WTC11 (cell line): ENCODE measurements at regions not wholly inside any gene's neighbourhood (a gene's known extent, or its start where the extent isn't known, plus 50 kb on each side); places are given as distances from the start of the nearest gene placed in this dataset.

Source experiments
- ATAC-seq: fragments of 200-7000 bp; cut with Tn5 transposase; 2 replicates; pipeline ENCODE4 v1.10.0; 2021; ENCODE audit warnings: mild to moderate bottlenecking, moderate library complexity
- CTCF ChIA-PET: fragments of 300-600 bp; sonication (Branson Sonifier 250); formaldehyde crosslinking; loops from one replicate; lab custom pipeline; 2021; ENCODE audit warnings: antibody characterized with exemption; lab: Charles Lee
- POLR2A ChIA-PET: fragments of 350-600 bp; sonication (Branson Sonifier 250); formaldehyde crosslinking; loops from one replicate; lab custom pipeline; 2021; ENCODE audit warnings: antibody characterized with exemption; lab: Charles Lee
- DNase-seq: peaks from one replicate; pipeline ENCODE4 v3.0.0; 2021; ENCODE audit warnings: low spot score
- H3K27ac Mint-ChIP-seq: 2 replicates; pipeline ENCODE4 v1.8.0; 2021; ENCODE audit warnings: mixed read lengths
- H3K27me3 Mint-ChIP-seq: 2 replicates; pipeline ENCODE4 v1.8.0; 2021; ENCODE audit warnings: low read depth, mild to moderate bottlenecking, moderate library complexity, mixed read lengths
- H3K36me3 Mint-ChIP-seq: 2 replicates; pipeline ENCODE4 v1.8.0; 2021; ENCODE audit warnings: mixed read lengths
- H3K4me1 Mint-ChIP-seq: 2 replicates; pipeline ENCODE4 v1.8.0; 2022; ENCODE audit warnings: mixed read lengths
- H3K4me3 Mint-ChIP-seq: 2 replicates; pipeline ENCODE4 v1.8.0; 2021; ENCODE audit warnings: mild to moderate bottlenecking, moderate library complexity, mixed read lengths
- H3K9me3 Mint-ChIP-seq: 2 replicates; pipeline ENCODE4 v1.8.0; 2021; ENCODE audit warnings: mixed read lengths
- AFF4 ChIP-seq: sonication (generic); formaldehyde crosslinking; IDR thresholded peaks from 2 replicates; pipeline ENCODE4 v1.8.1; 2023; ENCODE audit warnings: mild to moderate bottlenecking, missing genetic modification reagents, borderline replicate concordance
- AR ChIP-seq: fragments of 250-450 bp; sonication (Bioruptor Pico); IDR thresholded peaks from 2 replicates; pipeline ENCODE4 v1.9.0; 2021; ENCODE audit warnings: mild to moderate bottlenecking
- OVOL2 ChIP-seq: fragments of 250-450 bp; sonication (Bioruptor Pico); IDR thresholded peaks from 2 replicates; pipeline ENCODE4 v1.9.0; 2021; ENCODE audit warnings: mild to moderate bottlenecking, borderline replicate concordance
- PREB ChIP-seq: sonication (generic); formaldehyde crosslinking; IDR thresholded peaks from 2 replicates; pipeline ENCODE4 v1.8.1; 2022; ENCODE audit warnings: mild to moderate bottlenecking, missing genetic modification reagents, moderate library complexity, borderline replicate concordance
- SMAD3 ChIP-seq: sonication (generic); formaldehyde crosslinking; IDR thresholded peaks from 2 replicates; pipeline ENCODE4 v1.8.0; 2022; ENCODE audit warnings: missing genetic modification reagents, mild to moderate bottlenecking, borderline replicate concordance
- SP1 ChIP-seq: sonication (generic); formaldehyde crosslinking; conservative IDR thresholded peaks from 2 replicates; pipeline ENCODE4 v1.8.1; 2022; ENCODE audit warnings: missing genetic modification reagents
- ZNF281 ChIP-seq: sonication (generic); formaldehyde crosslinking; IDR thresholded peaks from 2 replicates; pipeline ENCODE4 v1.8.0; 2023; ENCODE audit warnings: mild to moderate bottlenecking, missing genetic modification reagents
- TF ChIP-seq, protein P1 (sequence below): sonication (generic); formaldehyde crosslinking; IDR thresholded peaks from 2 replicates; pipeline ENCODE4 v1.8.0; 2023; ENCODE audit warnings: missing genetic modification reagents, mild to moderate bottlenecking, borderline replicate concordance

DNA sequence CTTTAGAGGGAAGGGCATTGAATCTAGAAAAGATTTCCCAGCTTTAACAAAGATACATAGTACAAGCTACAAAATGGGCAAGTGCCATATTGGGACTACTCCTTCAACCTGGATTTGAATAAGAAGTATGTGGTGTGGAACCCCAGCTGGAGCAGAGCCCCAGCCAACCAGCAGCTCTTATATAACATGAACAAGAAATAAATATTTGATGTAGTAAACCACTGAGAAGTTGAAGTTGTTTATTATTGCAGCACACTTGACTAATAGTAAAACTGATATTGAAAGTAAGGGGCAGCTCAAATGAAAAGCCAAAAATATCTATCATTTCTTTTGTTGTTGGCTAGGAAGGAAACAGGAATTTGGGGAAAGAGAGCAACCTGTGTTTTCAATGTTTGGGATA lies 701.8 kb downstream of the TMTC2 start:
- CTCF ChIA-PET, result no interaction called here
- H3K27ac Mint-ChIP-seq, result no peak overlapping the region
- TF ChIP-seq SP1 (CRISPR knock-in tag) (no peak), OVOL2 (no peak), SMAD3 (CRISPR knock-in tag) (no peak), PREB (CRISPR knock-in tag) (no peak), AFF4 (CRISPR knock-in tag) (no peak), ZNF281 (CRISPR knock-in tag) (no peak), AR (CRISPR knock-in tag) (no peak)
- TF ChIP-seq, protein P1, sequence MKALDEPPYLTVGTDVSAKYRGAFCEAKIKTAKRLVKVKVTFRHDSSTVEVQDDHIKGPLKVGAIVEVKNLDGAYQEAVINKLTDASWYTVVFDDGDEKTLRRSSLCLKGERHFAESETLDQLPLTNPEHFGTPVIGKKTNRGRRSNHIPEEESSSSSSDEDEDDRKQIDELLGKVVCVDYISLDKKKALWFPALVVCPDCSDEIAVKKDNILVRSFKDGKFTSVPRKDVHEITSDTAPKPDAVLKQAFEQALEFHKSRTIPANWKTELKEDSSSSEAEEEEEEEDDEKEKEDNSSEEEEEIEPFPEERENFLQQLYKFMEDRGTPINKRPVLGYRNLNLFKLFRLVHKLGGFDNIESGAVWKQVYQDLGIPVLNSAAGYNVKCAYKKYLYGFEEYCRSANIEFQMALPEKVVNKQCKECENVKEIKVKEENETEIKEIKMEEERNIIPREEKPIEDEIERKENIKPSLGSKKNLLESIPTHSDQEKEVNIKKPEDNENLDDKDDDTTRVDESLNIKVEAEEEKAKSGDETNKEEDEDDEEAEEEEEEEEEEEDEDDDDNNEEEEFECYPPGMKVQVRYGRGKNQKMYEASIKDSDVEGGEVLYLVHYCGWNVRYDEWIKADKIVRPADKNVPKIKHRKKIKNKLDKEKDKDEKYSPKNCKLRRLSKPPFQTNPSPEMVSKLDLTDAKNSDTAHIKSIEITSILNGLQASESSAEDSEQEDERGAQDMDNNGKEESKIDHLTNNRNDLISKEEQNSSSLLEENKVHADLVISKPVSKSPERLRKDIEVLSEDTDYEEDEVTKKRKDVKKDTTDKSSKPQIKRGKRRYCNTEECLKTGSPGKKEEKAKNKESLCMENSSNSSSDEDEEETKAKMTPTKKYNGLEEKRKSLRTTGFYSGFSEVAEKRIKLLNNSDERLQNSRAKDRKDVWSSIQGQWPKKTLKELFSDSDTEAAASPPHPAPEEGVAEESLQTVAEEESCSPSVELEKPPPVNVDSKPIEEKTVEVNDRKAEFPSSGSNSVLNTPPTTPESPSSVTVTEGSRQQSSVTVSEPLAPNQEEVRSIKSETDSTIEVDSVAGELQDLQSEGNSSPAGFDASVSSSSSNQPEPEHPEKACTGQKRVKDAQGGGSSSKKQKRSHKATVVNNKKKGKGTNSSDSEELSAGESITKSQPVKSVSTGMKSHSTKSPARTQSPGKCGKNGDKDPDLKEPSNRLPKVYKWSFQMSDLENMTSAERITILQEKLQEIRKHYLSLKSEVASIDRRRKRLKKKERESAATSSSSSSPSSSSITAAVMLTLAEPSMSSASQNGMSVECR, result no peak
- no peaks in the 10 kb centered on the region for H3K27me3 Mint-ChIP-seq
- H3K36me3 Mint-ChIP-seq, result no peaks in the 10 kb centered on the region
- DNase-seq, result no peak
- ATAC-seq, result no peak
- no peaks in the 10 kb centered on the region for H3K9me3 Mint-ChIP-seq
- H3K4me3 Mint-ChIP-seq, result no peak overlapping the region
- peaks cover 6% of the 10 kb centered on the region for H3K4me1 Mint-ChIP-seq
- POLR2A ChIA-PET, result interaction anchor here (2.0 kb wide), 1 partner anchor 703 kb away, joined by 6 read pairs; no protein-coding TSS in a partner anchor
